ENCODE measurements at regions not wholly inside any gene's neighbourhood (a gene's known extent, or its start where the extent isn't known, plus 50 kb on each side); places are given as distances from the start of the nearest gene placed in this dataset.

DNA sequence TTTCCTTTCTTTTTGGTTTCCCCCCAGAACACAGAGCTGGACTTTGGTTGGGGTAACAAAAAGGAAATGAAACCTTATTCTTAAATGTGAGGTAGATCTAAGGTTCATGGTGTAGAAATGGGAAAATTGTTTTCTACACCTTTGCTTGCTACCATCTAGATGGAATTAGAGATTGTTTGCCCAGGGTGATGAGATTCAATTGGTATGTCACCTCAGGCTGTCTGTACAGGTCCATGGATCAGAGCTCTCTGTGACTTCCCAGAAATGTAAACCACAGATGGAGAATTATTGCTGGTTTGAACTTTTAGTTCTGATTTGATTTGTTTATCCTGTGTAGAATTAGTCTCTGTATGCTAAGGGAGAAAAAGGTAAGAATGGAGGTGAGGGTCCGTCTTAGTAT lies 146.7 kb downstream of the PCDH7 start:
- TF ChIP-seq, protein P1, sequence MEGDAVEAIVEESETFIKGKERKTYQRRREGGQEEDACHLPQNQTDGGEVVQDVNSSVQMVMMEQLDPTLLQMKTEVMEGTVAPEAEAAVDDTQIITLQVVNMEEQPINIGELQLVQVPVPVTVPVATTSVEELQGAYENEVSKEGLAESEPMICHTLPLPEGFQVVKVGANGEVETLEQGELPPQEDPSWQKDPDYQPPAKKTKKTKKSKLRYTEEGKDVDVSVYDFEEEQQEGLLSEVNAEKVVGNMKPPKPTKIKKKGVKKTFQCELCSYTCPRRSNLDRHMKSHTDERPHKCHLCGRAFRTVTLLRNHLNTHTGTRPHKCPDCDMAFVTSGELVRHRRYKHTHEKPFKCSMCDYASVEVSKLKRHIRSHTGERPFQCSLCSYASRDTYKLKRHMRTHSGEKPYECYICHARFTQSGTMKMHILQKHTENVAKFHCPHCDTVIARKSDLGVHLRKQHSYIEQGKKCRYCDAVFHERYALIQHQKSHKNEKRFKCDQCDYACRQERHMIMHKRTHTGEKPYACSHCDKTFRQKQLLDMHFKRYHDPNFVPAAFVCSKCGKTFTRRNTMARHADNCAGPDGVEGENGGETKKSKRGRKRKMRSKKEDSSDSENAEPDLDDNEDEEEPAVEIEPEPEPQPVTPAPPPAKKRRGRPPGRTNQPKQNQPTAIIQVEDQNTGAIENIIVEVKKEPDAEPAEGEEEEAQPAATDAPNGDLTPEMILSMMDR (IDR thresholded peaks at IDR 0.05), result no peak
- TF ChIP-seq POLR2A (IDR thresholded peaks at IDR 0.05), result no peak
- no peak for TF ChIP-seq EP300 (IDR thresholded peaks at IDR 0.05)
